Ramos (cell line): ENCODE measurements at regions not wholly inside any gene's neighbourhood (a gene's known extent, or its start where the extent isn't known, plus 50 kb on each side); places are given as distances from the start of the nearest gene placed in this dataset.

Experiments
- in situ Hi-C: fragments of 300-500 bp; cut with MboI; formaldehyde crosslinking; loops from one replicate; pipeline ENCODE4 v1.14.3; 2022; ENCODE audit warnings: low sequenced_read_pairs; ENCODE audit not compliant: unreplicated experiment

- in situ Hi-C loops = no loop called here
Measured at GRCh38 chr10:8445353-8445752, 390.9 kb downstream of the GATA3 start.

- in situ Hi-C loops = no loop called here
Measured at GRCh38 chr10:8449909-8450308, 395.4 kb downstream of the GATA3 start.

DNA sequence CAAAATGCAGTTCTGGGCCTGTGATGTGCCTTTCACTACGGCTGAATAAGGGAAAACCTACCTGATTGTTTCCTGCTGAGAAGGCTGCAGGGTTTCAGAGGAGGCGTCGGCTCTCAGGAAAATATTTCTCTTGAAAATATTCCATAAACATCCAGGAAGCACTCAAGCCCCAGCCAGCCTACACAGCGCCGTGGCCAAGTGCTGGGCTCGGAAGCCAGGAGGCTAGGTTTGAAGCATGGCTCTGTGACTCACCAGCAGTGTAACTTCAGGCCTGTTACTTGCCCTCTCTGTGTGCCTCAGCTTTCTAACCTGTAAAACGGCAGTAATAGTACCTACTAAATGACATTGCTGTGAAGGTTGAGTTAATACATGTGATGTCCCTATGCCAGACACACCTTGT lies 399.1 kb downstream of the GATA3 start:
- in situ Hi-C loops = no loop called here

DNA sequence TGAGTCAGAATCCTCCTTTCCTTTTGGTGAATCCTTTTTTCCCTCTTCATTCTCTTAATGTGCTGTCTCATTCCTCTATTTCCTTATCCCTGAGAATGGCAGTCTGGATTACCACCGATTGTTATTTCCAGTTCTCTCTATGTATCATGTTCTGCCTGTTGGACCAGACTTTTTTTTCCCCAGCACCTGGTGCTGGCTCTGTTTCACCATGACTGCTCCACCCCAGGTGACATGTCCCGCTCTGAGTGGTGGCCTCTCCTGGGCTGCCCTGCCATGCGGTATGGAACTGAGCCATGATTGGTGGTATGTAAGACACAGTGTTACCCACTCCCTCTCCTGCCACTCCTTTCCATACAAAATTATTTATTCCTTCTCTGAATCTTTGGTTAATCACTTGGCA lies 399.9 kb downstream of the GATA3 start:
- in situ Hi-C loops = no loop called here

DNA sequence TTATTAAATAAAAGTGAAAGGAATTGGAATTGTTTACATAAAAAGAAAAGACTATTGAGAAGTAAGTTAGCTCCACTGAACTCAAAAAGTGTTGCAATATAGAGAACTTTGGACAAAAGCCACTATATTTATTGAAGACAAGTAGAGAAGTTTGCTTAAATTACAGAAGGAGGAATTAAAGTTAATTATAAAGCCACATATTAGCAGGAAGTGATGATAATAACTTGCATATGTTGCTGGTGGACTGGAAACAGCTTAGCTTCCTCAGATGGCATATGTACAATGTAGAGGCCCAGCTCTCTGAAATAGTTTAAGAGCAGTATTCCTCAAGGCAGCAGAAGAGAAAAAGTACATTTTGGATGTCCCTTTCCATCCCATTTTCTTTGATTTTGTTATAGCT lies 400.7 kb downstream of the GATA3 start:
- in situ Hi-C loops = no loop called here

- in situ Hi-C loops = no loop called here
Measured at GRCh38 chr10:8456386-8456785, 401.9 kb downstream of the GATA3 start.

GRCh38 chr10:8460626-8461025 lies 406.1 kb downstream of the GATA3 start:
- in situ Hi-C loops = no loop called here

DNA sequence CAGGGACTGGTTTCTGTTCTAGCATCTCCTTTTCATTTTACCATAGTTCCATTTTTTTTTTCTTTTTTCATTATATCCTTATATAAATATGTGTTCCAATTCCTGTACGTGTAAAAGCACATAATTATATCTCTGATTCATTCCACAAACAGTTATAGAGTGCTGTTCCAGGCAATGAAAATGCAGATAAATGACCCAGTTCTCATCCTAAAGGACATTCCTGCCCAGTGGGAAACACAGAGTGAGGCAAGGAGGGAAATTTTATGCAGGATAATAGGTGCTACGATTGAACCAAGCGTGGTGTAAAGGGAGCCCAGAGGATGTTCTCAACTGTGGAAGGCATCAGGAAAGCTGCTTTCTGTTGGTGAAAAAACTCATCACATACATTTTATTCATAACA lies 408.1 kb downstream of the GATA3 start:
- in situ Hi-C loops = no loop called here

DNA sequence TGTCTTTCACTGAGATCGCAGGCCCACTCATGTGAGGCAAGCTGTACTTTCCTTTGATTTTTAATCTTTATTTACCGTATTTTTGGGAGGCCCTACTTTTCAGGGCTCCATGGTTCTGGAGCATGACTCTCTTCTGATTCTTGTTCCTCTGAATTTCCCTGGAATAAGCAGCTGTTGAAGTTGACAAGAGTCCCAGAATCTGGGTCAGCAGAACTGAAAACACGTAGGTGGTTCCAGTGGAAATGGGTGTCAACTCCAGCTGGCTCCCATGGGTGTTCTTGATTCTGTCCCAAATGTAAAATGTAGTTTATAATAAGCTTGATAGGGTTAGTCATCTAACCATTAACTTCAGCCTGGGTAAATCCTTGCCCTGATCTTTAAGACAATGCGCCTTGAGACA lies 409.4 kb downstream of the GATA3 start:
- in situ Hi-C loops = no loop called here

GRCh38 chr10:8468477-8468876 lies 414.0 kb downstream of the GATA3 start:
- in situ Hi-C loops = no loop called here

GRCh38 chr10:8473205-8473604 lies 418.7 kb downstream of the GATA3 start:
- in situ Hi-C loops = no loop called here

DNA sequence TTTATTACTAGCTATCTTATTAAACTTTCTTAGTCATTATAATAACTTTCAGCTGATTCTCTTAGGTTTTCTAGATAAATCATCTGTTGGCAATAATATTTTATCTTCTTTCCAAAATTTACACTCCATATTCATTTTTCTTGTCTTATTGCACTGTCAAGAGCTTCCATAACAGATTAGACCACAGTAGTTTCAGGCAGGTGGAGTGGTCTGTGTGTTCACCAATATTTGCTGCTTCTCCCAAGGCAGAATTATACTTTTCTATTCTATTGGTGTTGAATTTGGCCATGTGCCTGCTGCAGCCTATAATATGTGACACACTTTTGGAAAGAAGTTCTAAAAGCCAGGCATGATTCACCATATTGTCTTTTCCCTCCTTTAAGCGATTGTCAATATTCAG lies 422.8 kb downstream of the GATA3 start:
- in situ Hi-C loops = no loop called here

DNA sequence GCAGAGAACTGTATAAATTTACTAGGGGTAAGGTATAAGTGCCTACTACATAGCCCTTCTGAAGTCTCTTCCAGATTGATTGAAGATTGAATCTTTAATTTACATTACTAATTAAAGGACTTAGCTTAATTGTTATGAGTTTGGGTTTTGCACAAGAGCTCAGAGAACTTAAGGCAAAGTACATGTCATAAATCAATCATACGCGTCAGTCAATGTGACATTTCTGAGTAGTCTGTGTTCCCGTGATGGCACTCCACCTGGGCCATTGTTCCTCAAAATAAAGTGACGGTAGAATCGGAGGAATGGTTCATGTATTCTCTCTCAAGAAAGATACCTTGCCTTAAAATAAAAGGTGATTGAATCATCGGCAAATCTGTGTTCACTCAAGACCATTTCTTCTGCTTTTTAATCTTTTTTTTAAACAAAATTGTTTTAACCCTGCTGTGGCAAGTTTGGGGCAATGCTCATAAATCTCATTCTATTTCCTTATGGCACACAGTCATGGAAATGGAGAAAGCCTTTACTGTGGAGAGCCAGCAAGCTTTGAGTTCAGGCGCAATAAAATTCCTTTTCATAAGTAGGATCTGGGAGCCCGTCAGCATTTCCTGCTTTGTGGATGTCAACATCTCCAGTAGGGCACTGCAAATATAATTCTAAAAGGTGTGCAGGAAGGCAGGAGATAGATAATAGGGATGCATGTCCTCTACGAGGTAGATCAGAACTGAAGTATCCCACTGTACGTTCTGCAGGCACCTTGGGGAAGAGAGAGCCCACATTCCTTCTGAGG lies 427.4 kb downstream of the GATA3 start:
- in situ Hi-C loops = no loop called here

DNA sequence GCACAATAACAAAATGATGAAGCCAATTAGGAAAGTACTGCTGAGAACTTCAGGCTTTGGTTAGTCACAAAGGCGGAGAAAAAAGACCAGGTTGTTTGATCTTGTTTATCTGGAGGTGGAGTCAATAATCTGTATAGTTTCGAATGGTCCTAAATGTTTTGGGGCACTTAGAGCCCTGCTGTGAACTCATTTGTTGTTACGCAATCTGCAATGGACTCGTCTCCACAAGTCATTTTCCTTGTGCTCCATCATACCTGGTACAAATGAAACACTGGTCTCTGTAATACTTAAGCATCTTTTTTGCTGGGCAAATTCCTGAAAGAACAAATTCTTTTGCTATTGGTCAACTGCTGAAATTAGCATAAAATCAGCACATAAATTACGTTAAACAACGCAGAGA lies 430.5 kb downstream of the GATA3 start:
- in situ Hi-C loops = no loop called here

- in situ Hi-C loops = no loop called here
Measured at GRCh38 chr10:8487346-8487745, 432.9 kb downstream of the GATA3 start.

GRCh38 chr10:8489232-8489631 lies 434.7 kb downstream of the GATA3 start:
- in situ Hi-C loops = no loop called here

- in situ Hi-C loops = no loop called here
Measured at GRCh38 chr10:8489823-8490222, 435.3 kb downstream of the GATA3 start.

- in situ Hi-C loops = no loop called here
Measured at GRCh38 chr10:8498290-8498689, 443.8 kb downstream of the GATA3 start.

- in situ Hi-C loops = no loop called here
Measured at GRCh38 chr10:8498881-8499280, 444.4 kb downstream of the GATA3 start.

DNA sequence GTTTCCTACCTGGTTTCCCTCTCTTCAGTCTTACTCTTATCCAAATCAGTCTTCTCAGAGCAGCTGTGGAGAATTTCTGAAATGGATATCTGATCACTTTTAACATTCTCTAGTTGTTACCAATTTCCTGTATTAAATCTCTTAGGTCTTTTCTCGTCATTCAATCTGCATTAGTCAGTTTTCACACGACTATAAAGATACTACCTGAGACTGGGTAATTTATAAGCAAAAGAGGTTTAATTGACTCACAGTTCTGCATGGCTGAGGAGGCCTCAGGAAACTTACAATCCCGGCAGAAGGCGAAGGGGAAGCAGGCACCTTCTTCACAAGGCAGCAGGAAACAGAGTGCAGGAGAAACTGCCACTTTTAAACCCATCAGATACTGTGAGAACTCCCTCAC lies 444.8 kb downstream of the GATA3 start:
- in situ Hi-C loops = no loop called here

GRCh38 chr10:8499752-8500390 lies 445.4 kb downstream of the GATA3 start:
- in situ Hi-C loops = no loop called here

DNA sequence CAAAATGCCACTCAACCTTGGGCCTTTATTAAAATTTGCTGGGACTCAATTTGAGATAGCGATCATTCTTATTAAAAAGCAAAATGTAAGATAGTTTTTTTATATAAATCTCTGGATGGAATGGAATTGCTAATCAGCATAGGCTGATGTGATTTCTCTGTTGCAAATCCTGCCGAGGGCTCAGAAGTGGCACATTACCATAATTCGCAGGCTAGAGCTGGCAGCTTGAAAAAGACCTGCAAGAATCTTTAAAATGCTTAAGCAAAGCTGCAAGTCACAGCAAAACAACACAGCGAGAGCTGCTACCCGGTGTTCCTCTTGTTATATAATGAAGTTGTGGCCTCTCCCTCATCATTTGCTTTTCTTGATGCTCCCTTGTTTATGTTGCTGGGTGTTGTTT lies 448.1 kb downstream of the GATA3 start:
- in situ Hi-C loops = no loop called here
